ENCODE measurements at regions not wholly inside any gene's neighbourhood (a gene's known extent, or its start where the extent isn't known, plus 50 kb on each side); places are given as distances from the start of the nearest gene placed in this dataset.
"Not testable (repeated sequence)": the region's sequence is repeated elsewhere in the genome, so short reads cannot be mapped to it uniquely, and the experiment has no call there.

GRCh38 chrX:40414335-40414734 lies 166.4 kb upstream of the ATP6AP2 start:
- no peak for DNase-seq (ENCODE audit: low read depth)

GRCh38 chrX:40411340-40412111 lies 169.2 kb upstream of the ATP6AP2 start:
- no peak for DNase-seq (ENCODE audit: low read depth)

- no peak for DNase-seq (ENCODE audit: low read depth)
Measured at GRCh38 chrX:40410859-40411258, 169.9 kb upstream of the ATP6AP2 start.

- DNase-seq (ENCODE audit: low read depth), result no peak
Measured at GRCh38 chrX:40406330-40406859, 174.4 kb upstream of the ATP6AP2 start.

GRCh38 chrX:40405399-40405798 lies 175.4 kb upstream of the ATP6AP2 start:
- no peak for DNase-seq (ENCODE audit: low read depth)

- DNase-seq (ENCODE audit: low read depth), result no peak
Measured at GRCh38 chrX:40403757-40404156, 177.0 kb upstream of the ATP6AP2 start.

- DNase-seq (ENCODE audit: low read depth), result no peak
Measured at GRCh38 chrX:40402831-40403533, 177.8 kb upstream of the ATP6AP2 start.

GRCh38 chrX:40395102-40395501 lies 185.7 kb upstream of the ATP6AP2 start:
- DNase-seq (ENCODE audit: low read depth), result no peak

- no peak for DNase-seq (ENCODE audit: low read depth)
Measured at GRCh38 chrX:40394302-40394701, 186.5 kb upstream of the ATP6AP2 start.

GRCh38 chrX:40392599-40392998 lies 188.2 kb upstream of the ATP6AP2 start:
- no peak for DNase-seq (ENCODE audit: low read depth)

GRCh38 chrX:40391662-40392061 lies 189.1 kb upstream of the ATP6AP2 start:
- DNase-seq (ENCODE audit: low read depth), result no peak

- DNase-seq (ENCODE audit: low read depth), result no peak
Measured at GRCh38 chrX:40389555-40389954, 191.2 kb upstream of the ATP6AP2 start.

- DNase-seq (ENCODE audit: low read depth), result no peak
Measured at GRCh38 chrX:40388441-40388840, 192.3 kb upstream of the ATP6AP2 start.

- DNase-seq (ENCODE audit: low read depth), result not testable (repeated sequence)
Measured at GRCh38 chrX:40387869-40388268, 192.9 kb upstream of the ATP6AP2 start.

- DNase-seq (ENCODE audit: low read depth), result not testable (repeated sequence)
Measured at GRCh38 chrX:40387311-40387710, 193.5 kb upstream of the ATP6AP2 start.

- no peak for DNase-seq (ENCODE audit: low read depth)
Measured at GRCh38 chrX:40385682-40386081, 195.1 kb upstream of the ATP6AP2 start.

- DNase-seq (ENCODE audit: low read depth), result no peak
Measured at GRCh38 chrX:40385256-40385655, 195.5 kb upstream of the ATP6AP2 start.

GRCh38 chrX:40383969-40384368 lies 196.8 kb upstream of the ATP6AP2 start:
- DNase-seq (ENCODE audit: low read depth), result no peak

GRCh38 chrX:40383360-40383759 lies 197.4 kb upstream of the ATP6AP2 start:
- DNase-seq (ENCODE audit: low read depth), result no peak

- DNase-seq (ENCODE audit: low read depth), result no peak
Measured at GRCh38 chrX:40380655-40381488, 199.9 kb upstream of the ATP6AP2 start.

- DNase-seq (ENCODE audit: low read depth), result no peak
Measured at GRCh38 chrX:40377684-40378083, 203.1 kb upstream of the ATP6AP2 start.

GRCh38 chrX:40374486-40374885 lies 206.3 kb upstream of the ATP6AP2 start:
- DNase-seq (ENCODE audit: low read depth), result no peak

Measured in stimulated activated CD8-positive, alpha-beta memory T cell treated with anti-CD3 and anti-CD28 coated beads, Interleukin-15, amount 100 ng/mL, for 24 hours (primary cell).